ENCODE measurements at regions not wholly inside any gene's neighbourhood (a gene's known extent, or its start where the extent isn't known, plus 50 kb on each side); places are given as distances from the start of the nearest gene placed in this dataset.

DNA sequence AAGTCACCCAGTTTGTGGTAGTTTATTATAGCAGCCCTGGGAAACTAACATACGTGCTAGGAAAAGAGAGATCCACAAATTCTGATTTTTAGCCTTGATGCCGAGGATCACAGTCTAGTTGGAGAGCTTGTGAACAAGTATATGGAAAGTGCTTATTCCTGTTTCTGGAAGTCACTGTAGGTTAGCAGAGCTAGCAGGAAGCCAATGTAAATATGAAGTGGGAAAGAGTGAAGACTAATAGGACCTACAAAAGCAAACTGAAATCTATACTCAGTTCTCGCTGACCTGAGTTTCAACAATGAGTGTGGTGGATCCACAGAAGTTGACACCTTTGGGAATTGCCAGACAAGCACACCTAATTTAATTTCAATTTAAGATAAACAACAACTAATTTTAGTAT, 254.9 kb downstream of the PLK2 start:
- Histone ChIP-seq H3K9ac (ENCODE audit: low read depth in 1 of 2, low read length in 2 of 2) (no peak overlapping the region), H3K4me3 (ENCODE audit: low read depth in 1 of 3, low read length in 3 of 3) (no peak overlapping the region), H3K4me1 (ENCODE audit: control insufficient read depth in 4 of 4, insufficient read depth in 4 of 4, low read length in 3 of 4) (no peaks in the 10 kb centered on the region), H3K27ac (ENCODE audit: low read depth in 1 of 2, low read length in 2 of 2) (no peak overlapping the region), H3K9me3 (ENCODE audit: control insufficient read depth in 4 of 4, low read length in 3 of 4) (no peaks in the 10 kb centered on the region), H3K27me3 (ENCODE audit: control insufficient read depth in 4 of 4, insufficient read depth in 4 of 4, low read length in 3 of 4) (no peaks in the 10 kb centered on the region), H3K36me3 (ENCODE audit: control insufficient read depth in 4 of 4, insufficient read depth in 3 of 4, low read depth in 1 of 4, low read length in 3 of 4) (no peaks in the 10 kb centered on the region)
- WGBS = 90% methylated on average over 3 of the region's 3 CpGs
- DNase-seq (ENCODE audit: low spot score) = no peak
- TF ChIP-seq HNF4G (IDR thresholded peaks at IDR 0.05) (no peak), SP1 (IDR thresholded peaks at IDR 0.05) (no peak), EGR1 (IDR thresholded peaks at IDR 0.05; ENCODE audit: low read depth in 2 of 2) (no peak), YY1 (IDR thresholded peaks at IDR 0.05) (no peak), TAF1 (conservative IDR thresholded peaks at IDR 0.05) (no peak), RAD21 (IDR thresholded peaks at IDR 0.05) (no peak), HNF4A (conservative IDR thresholded peaks at IDR 0.05) (no peak), JUND (IDR thresholded peaks at IDR 0.05) (no peak)
- TF ChIP-seq, protein P1, sequence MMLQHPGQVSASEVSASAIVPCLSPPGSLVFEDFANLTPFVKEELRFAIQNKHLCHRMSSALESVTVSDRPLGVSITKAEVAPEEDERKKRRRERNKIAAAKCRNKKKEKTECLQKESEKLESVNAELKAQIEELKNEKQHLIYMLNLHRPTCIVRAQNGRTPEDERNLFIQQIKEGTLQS (IDR thresholded peaks at IDR 0.05) = no peak
- TF ChIP-seq, protein P2, sequence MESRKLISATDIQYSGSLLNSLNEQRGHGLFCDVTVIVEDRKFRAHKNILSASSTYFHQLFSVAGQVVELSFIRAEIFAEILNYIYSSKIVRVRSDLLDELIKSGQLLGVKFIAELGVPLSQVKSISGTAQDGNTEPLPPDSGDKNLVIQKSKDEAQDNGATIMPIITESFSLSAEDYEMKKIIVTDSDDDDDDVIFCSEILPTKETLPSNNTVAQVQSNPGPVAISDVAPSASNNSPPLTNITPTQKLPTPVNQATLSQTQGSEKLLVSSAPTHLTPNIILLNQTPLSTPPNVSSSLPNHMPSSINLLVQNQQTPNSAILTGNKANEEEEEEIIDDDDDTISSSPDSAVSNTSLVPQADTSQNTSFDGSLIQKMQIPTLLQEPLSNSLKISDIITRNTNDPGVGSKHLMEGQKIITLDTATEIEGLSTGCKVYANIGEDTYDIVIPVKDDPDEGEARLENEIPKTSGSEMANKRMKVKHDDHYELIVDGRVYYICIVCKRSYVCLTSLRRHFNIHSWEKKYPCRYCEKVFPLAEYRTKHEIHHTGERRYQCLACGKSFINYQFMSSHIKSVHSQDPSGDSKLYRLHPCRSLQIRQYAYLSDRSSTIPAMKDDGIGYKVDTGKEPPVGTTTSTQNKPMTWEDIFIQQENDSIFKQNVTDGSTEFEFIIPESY (IDR thresholded peaks at IDR 0.05) = no peak

DNA sequence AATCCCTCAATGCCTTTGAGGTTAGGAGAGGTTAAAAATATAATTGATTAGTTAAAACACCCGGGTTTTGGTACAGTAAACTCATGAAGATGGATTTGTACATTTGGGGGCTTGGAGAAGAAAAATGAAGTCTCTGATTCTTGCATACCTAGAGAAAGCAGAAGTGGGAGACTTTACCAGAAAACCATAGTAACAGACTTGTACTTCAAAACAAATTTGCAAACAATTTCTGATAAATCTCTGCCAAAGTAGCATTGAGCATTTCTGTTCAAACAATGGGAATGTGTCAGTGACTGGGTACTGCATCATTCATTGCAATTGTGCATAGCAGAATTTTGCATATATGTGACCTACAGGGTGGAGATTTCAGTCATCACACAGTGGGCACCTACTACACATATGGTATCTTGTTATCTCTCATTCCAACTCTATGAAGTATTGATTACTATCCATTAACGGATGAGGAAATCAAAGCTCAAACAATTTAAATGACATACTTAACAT, 256.9 kb downstream of the PLK2 start:
- Histone ChIP-seq H3K9ac (ENCODE audit: low read depth in 1 of 2, low read length in 2 of 2) (no peak overlapping the region), H3K27me3 (ENCODE audit: control insufficient read depth in 4 of 4, insufficient read depth in 4 of 4, low read length in 3 of 4) (no peaks in the 10 kb centered on the region), H3K36me3 (ENCODE audit: control insufficient read depth in 4 of 4, insufficient read depth in 3 of 4, low read depth in 1 of 4, low read length in 3 of 4) (no peaks in the 10 kb centered on the region), H3K4me3 (ENCODE audit: low read depth in 1 of 3, low read length in 3 of 3) (no peak overlapping the region), H3K27ac (ENCODE audit: low read depth in 1 of 2, low read length in 2 of 2) (no peak overlapping the region), H3K4me1 (ENCODE audit: control insufficient read depth in 4 of 4, insufficient read depth in 4 of 4, low read length in 3 of 4) (no peaks in the 10 kb centered on the region), H3K9me3 (ENCODE audit: control insufficient read depth in 4 of 4, low read length in 3 of 4) (no peaks in the 10 kb centered on the region)
- TF ChIP-seq FOXA1 (IDR thresholded peaks at IDR 0.05) (no peak), RXRA (IDR thresholded peaks at IDR 0.05) (no peak), HNF4A (conservative IDR thresholded peaks at IDR 0.05) (no peak), TAF1 (conservative IDR thresholded peaks at IDR 0.05) (no peak), FOXA2 (IDR thresholded peaks at IDR 0.05) (no peak), HNF4G (IDR thresholded peaks at IDR 0.05) (no peak), RAD21 (IDR thresholded peaks at IDR 0.05) (no peak), JUND (IDR thresholded peaks at IDR 0.05) (no peak), GABPA (IDR thresholded peaks at IDR 0.05 in 1 of 2, conservative IDR thresholded peaks at IDR 0.05 in 1 of 2) (no peak), SP1 (IDR thresholded peaks at IDR 0.05) (no peak), EGR1 (IDR thresholded peaks at IDR 0.05; ENCODE audit: low read depth in 2 of 2) (no peak)
- TF ChIP-seq, protein P3, sequence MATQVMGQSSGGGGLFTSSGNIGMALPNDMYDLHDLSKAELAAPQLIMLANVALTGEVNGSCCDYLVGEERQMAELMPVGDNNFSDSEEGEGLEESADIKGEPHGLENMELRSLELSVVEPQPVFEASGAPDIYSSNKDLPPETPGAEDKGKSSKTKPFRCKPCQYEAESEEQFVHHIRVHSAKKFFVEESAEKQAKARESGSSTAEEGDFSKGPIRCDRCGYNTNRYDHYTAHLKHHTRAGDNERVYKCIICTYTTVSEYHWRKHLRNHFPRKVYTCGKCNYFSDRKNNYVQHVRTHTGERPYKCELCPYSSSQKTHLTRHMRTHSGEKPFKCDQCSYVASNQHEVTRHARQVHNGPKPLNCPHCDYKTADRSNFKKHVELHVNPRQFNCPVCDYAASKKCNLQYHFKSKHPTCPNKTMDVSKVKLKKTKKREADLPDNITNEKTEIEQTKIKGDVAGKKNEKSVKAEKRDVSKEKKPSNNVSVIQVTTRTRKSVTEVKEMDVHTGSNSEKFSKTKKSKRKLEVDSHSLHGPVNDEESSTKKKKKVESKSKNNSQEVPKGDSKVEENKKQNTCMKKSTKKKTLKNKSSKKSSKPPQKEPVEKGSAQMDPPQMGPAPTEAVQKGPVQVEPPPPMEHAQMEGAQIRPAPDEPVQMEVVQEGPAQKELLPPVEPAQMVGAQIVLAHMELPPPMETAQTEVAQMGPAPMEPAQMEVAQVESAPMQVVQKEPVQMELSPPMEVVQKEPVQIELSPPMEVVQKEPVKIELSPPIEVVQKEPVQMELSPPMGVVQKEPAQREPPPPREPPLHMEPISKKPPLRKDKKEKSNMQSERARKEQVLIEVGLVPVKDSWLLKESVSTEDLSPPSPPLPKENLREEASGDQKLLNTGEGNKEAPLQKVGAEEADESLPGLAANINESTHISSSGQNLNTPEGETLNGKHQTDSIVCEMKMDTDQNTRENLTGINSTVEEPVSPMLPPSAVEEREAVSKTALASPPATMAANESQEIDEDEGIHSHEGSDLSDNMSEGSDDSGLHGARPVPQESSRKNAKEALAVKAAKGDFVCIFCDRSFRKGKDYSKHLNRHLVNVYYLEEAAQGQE (IDR thresholded peaks at IDR 0.05) = no peak
- TF ChIP-seq, protein P4, sequence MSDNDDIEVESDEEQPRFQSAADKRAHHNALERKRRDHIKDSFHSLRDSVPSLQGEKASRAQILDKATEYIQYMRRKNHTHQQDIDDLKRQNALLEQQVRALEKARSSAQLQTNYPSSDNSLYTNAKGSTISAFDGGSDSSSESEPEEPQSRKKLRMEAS (IDR thresholded peaks at IDR 0.05) = no peak
- TF ChIP-seq, protein P5, sequence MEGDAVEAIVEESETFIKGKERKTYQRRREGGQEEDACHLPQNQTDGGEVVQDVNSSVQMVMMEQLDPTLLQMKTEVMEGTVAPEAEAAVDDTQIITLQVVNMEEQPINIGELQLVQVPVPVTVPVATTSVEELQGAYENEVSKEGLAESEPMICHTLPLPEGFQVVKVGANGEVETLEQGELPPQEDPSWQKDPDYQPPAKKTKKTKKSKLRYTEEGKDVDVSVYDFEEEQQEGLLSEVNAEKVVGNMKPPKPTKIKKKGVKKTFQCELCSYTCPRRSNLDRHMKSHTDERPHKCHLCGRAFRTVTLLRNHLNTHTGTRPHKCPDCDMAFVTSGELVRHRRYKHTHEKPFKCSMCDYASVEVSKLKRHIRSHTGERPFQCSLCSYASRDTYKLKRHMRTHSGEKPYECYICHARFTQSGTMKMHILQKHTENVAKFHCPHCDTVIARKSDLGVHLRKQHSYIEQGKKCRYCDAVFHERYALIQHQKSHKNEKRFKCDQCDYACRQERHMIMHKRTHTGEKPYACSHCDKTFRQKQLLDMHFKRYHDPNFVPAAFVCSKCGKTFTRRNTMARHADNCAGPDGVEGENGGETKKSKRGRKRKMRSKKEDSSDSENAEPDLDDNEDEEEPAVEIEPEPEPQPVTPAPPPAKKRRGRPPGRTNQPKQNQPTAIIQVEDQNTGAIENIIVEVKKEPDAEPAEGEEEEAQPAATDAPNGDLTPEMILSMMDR (IDR thresholded peaks at IDR 0.05; ENCODE audit: low read depth, low read length, missing input control) = no peak
- DNase-seq (ENCODE audit: low spot score) = no peak
- WGBS = 70% methylated on average over 2 of the region's 2 CpGs

Data from liver (tissue), 8 donors.